Ovary (tissue), 3 donors: ENCODE measurements at regions not wholly inside any gene's neighbourhood (a gene's known extent, or its start where the extent isn't known, plus 50 kb on each side); places are given as distances from the start of the nearest gene placed in this dataset.

Experiments
- CTCF ChIP-seq, 3 donors: fragments of 450-650 bp in 2 of 3; fragments of 200-600 bp in 1 of 3; IDR thresholded peaks; one replicate each; pipeline versions ENCODE4 v1.5.1 to v1.8.0; 2016 to 2022; ENCODE audit warnings: antibody characterized with exemption in 3 of 3, mild to moderate bottlenecking in 1 of 3
- EP300 ChIP-seq: sonication (generic); formaldehyde crosslinking; IDR thresholded peaks from one replicate; pipeline ENCODE4 v1.6.1; 2017; ENCODE audit warnings: antibody characterized with exemption
- POLR2A ChIP-seq: fragments of 450-650 bp; IDR thresholded peaks from one replicate; pipeline ENCODE4 v1.6.1; 2017; ENCODE audit warnings: antibody characterized with exemption, mild to moderate bottlenecking, moderate library complexity
- donor health status: DM: no; HTN: no; CAD: no.

DNA sequence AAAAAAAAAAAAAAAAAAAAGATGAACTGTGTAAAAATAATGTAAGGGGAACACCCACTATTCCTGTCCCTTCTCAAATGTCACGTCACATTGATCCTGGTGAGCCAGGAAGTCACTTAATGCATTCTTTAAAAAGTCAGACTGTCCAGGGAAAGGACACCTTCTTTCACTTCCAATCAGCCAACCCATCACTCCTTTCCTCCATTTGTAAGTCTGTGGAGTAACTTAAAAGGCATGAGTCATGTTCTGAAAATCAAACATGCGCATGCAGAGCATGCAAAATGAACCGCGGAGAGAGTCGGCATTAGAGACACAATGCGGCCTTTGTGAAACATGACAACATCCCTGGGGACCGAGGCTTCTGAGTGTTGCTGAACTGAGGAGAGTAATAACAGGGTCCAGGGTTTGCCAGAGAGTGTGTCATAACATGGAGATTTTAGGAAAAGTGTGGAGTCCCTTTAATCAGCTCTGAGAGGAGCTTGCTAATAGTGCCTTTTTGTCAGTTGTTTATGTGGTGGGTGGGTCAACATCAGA lies 77.6 kb upstream of the SEMA6A start:
- TF ChIP-seq POLR2A (no peak), CTCF (IDR thresholded peaks at IDR 0.05) (no peak), EP300 (no peak)
